SH-SY5Y (cell line): ENCODE measurements at regions not wholly inside any gene's neighbourhood (a gene's known extent, or its start where the extent isn't known, plus 50 kb on each side); places are given as distances from the start of the nearest gene placed in this dataset.

ENCODE experiments used
- GATA2 ChIP-seq: IDR thresholded peaks from 2 replicates; pipeline ENCODE4 v1.6.1; 2011; ENCODE audit warnings: mild to moderate bottlenecking, low read depth, low read length
- GATA3 ChIP-seq: IDR thresholded peaks from 2 replicates; pipeline ENCODE4 v1.6.1; 2011; ENCODE audit warnings: low read depth, mild to moderate bottlenecking, low read length, moderate library complexity

DNA sequence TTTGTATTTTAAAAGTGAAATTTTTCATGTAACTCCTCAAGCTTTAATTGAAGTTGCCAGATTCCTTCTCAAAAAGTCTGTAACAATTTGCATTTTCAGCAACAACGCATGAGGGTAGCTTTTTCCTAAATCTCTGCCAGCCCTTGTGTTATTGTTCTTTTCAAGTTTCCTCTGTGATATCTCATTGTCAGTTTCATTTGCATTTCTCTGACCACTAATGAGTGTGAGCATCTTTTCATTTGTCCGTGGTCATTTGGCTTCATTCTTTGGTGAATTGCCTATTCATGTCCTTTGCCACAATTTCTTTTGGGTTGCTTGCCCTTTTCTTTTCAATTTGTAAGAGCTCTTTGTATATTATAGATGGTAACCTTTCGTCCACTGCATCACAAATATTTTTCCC, 68.0 kb upstream of the NKD1 start:
- no peak for TF ChIP-seq GATA3
- TF ChIP-seq GATA2: no peak
